ENCODE measurements at regions not wholly inside any gene's neighbourhood (a gene's known extent, or its start where the extent isn't known, plus 50 kb on each side); places are given as distances from the start of the nearest gene placed in this dataset.

GRCh38 chr10:23514321-23514720 is 75.4 kb downstream of the OTUD1 start:
- no peak overlapping the region for H3K27ac Mint-ChIP-seq
- peak; percentile 4 for DNase-seq
- H3K9me3 Mint-ChIP-seq, result peaks cover 5% of the 10 kb centered on the region; the same call in 1 of the 2 replicates
- no peaks in the 10 kb centered on the region for H3K36me3 Mint-ChIP-seq (ENCODE audit: low read depth)
- no peak for TF ChIP-seq CTCF (IDR thresholded peaks at IDR 0.05)
- peaks cover 2% of the 10 kb centered on the region; the same call in 1 of the 2 replicates for H3K27me3 Mint-ChIP-seq (ENCODE audit: insufficient read depth)
- no peak overlapping the region for H3K4me3 Mint-ChIP-seq
- H3K4me1 Mint-ChIP-seq (ENCODE audit: low read depth), result peaks cover 16% of the 10 kb centered on the region

GRCh38 chr10:23516530-23516929 is 77.7 kb downstream of the OTUD1 start:
- no peak overlapping the region for H3K27ac Mint-ChIP-seq
- H3K36me3 Mint-ChIP-seq (ENCODE audit: low read depth), result no peaks in the 10 kb centered on the region
- peaks cover 6% of the 10 kb centered on the region; the same call in 1 of the 2 replicates for H3K27me3 Mint-ChIP-seq (ENCODE audit: insufficient read depth)

GRCh38 chr10:23517155-23517554 is 78.3 kb downstream of the OTUD1 start:
- DNase-seq, result no peak
- Mint-ChIP-seq H3K9me3 (no peaks in the 10 kb centered on the region), H3K36me3 (ENCODE audit: low read depth) (no peaks in the 10 kb centered on the region), H3K27ac (no peak overlapping the region), H3K4me3 (no peak overlapping the region), H3K27me3 (ENCODE audit: insufficient read depth) (peaks cover 7% of the 10 kb centered on the region; the same call in 1 of the 2 replicates), H3K4me1 (ENCODE audit: low read depth) (peaks cover 13% of the 10 kb centered on the region)
- TF ChIP-seq CTCF (IDR thresholded peaks at IDR 0.05), result no peak

More at GRCh38 chr10:23516530-23516929, 77.7 kb downstream of the OTUD1 start:
- DNase-seq, result peak; percentile 38
- peak; percentile 60; the same call in 1 of the 2 replicates for TF ChIP-seq CTCF (IDR thresholded peaks at IDR 0.05)
- no peaks in the 10 kb centered on the region for H3K9me3 Mint-ChIP-seq
- no peak overlapping the region for H3K4me3 Mint-ChIP-seq
- peaks cover 16% of the 10 kb centered on the region for H3K4me1 Mint-ChIP-seq (ENCODE audit: low read depth)

DNA sequence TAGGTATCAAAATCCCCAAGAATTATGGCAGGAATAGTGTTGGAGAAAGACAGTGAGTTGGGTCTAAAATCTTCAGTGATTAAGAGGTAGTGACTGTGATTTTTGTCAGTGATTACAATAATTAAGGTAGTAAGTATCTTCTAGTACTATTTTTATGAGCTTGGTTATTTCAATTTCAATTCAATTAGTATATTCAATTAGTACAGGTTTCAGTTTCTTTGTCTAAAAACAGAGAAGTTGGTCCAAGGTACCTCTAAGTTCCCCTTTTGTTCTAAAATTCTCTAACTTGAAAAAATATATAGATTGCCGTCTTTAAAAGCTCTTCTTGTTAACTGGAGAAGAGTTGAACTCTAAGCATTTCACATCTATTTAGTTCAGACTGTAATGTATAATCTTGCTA is 82.9 kb downstream of the OTUD1 start:
- Mint-ChIP-seq H3K9me3 (no peaks in the 10 kb centered on the region), H3K27ac (no peak overlapping the region), H3K4me3 (no peak overlapping the region), H3K36me3 (ENCODE audit: low read depth) (no peaks in the 10 kb centered on the region), H3K4me1 (ENCODE audit: low read depth) (peaks cover 4% of the 10 kb centered on the region; the same call in 1 of the 2 replicates), H3K27me3 (ENCODE audit: insufficient read depth) (peaks cover 5% of the 10 kb centered on the region)
- DNase-seq, result no peak
- no peak for TF ChIP-seq CTCF (IDR thresholded peaks at IDR 0.05)

DNA sequence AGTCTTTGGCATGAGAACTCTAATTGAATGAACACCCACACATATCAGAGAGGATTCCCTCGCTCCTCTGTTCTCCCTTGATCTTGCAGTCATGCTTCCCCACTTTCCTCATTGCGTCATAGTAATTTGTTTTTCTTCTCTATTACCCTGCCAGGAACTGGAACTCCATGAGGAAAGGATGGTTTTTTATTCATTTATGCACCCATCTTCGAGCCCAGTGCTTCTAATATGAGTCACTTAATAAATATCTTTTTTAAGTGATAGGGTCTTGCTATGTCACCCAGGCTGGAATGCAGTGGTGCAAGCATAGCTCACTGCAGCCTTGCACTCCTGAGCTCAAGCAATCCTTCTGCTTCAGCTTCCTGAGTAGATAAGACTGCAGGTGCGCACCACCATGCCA is 83.5 kb downstream of the OTUD1 start:
- no peaks in the 10 kb centered on the region for H3K9me3 Mint-ChIP-seq
- TF ChIP-seq CTCF (IDR thresholded peaks at IDR 0.05), result no peak
- H3K4me3 Mint-ChIP-seq, result no peak overlapping the region
- H3K36me3 Mint-ChIP-seq (ENCODE audit: low read depth), result no peaks in the 10 kb centered on the region
- no peak overlapping the region for H3K27ac Mint-ChIP-seq
- DNase-seq, result no peak
- H3K4me1 Mint-ChIP-seq (ENCODE audit: low read depth), result peaks cover 4% of the 10 kb centered on the region; the same call in 1 of the 2 replicates
- peaks cover 5% of the 10 kb centered on the region for H3K27me3 Mint-ChIP-seq (ENCODE audit: insufficient read depth)

DNA sequence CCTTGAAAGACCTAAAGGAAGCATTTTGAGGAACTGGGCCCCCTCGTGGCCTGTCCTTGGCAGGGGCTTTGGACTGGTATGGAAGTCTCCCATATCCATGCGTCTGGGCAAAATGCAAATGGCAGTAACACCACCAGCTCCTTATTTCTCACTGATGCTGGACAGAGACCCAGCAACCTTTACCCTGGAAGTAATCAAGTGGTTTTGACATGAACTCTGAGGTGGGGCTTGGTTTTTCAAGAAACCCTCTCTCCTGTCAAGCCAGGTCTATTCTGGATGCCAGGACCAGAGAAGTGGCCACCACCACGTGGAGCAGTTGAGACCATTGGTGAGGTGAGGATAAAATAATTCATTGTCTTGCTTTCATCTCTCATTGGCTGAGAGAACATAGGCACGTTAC is 84.4 kb downstream of the OTUD1 start:
- DNase-seq, result no peak
- H3K36me3 Mint-ChIP-seq (ENCODE audit: low read depth), result no peaks in the 10 kb centered on the region
- H3K4me1 Mint-ChIP-seq (ENCODE audit: low read depth), result peaks cover 4% of the 10 kb centered on the region; the same call in 1 of the 2 replicates
- no peak overlapping the region for H3K27ac Mint-ChIP-seq
- no peak overlapping the region for H3K4me3 Mint-ChIP-seq
- peaks cover 5% of the 10 kb centered on the region for H3K27me3 Mint-ChIP-seq (ENCODE audit: insufficient read depth)
- H3K9me3 Mint-ChIP-seq, result no peaks in the 10 kb centered on the region
- TF ChIP-seq CTCF (IDR thresholded peaks at IDR 0.05), result no peak
